Activated naive CD4-positive, alpha-beta T cell (primary cell): ENCODE measurements at regions not wholly inside any gene's neighbourhood (a gene's known extent, or its start where the extent isn't known, plus 50 kb on each side); places are given as distances from the start of the nearest gene placed in this dataset.
"Not testable (repeated sequence)": the region's sequence is repeated elsewhere in the genome, so short reads cannot be mapped to it uniquely, and the experiment has no call there.

ENCODE experiments used
- DNase-seq, 4 experiments: peaks; one replicate each; lab custom pipeline; 2025; lab: John Stamatoyannopoulos, UW

DNA sequence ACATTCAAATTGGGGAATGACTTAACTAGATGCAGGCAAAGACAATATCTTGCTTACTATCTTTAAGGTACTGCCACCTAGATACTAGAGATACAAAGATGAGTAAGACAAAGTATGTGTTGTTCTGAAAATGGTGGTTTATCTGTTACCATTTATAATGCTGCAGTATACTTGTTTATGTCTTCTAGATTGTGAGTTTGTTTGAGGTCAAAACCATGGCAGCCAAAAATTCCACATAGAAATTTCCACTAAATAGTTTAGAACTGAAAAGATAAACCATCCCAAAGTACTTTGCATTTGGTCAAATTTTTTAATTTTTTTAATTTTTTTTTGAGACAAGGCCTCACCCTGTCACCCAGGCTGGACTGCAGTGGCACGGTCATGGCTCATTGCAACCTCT lies 150.8 kb downstream of the SOX4 start:
- no peak for DNase-seq

DNA sequence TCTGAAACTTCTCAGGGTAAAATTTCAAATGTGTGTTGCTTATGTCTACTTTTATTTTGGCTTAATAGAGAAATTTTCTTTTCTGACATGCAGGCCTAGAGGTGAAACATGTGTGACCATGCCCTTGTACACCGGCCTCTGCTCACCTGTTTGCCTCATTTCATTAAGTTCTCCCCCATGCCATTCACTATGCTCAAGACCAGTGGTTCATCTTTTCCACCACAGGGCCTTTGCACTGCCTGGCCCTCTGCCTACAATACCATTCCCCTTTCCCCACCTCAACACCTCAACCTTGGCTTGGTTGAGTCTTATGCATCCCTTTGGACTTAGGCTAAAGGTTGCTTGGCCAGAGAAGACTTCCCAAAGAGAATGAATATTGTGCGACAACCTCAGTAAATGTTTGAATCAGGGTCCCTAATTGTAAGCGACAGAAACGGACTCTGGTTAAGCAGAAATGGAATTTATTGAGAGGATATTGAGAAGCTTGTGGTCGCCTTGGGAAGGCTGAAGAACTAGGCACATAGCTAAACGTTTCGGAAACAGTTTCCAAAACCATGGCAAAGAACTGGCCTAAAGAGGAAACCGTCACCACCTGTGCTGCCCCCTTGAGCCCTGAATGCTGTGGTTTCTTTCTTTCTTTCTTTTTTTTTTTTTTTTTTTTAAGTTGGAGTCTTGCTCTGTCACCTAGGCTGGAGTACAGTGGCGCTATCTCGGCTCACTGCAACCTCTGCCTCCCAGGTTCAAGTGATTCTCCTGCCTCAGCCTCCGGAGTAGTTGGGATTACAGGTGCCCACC lies 152.2 kb downstream of the SOX4 start:
- DNase-seq, result no peak

DNA sequence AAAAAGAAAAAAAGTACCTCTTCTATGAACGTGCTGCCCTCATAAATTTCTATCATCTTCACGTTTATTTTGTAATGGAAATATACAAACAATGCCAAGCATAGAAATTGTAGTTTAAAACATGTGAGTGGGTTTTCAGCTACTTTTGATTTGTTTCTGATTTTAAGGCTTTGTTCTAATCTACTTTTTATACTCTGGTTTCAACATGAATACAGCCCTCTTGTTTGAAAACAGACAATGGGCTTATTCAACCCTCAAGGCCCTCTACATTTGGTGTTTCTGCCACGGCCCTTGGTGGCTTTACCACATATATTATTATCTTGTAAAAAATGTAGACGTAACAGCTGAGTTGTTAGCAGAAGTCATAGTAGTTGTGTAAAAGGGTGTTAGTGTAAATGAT lies 153.9 kb downstream of the SOX4 start:
- no peak for DNase-seq

DNA sequence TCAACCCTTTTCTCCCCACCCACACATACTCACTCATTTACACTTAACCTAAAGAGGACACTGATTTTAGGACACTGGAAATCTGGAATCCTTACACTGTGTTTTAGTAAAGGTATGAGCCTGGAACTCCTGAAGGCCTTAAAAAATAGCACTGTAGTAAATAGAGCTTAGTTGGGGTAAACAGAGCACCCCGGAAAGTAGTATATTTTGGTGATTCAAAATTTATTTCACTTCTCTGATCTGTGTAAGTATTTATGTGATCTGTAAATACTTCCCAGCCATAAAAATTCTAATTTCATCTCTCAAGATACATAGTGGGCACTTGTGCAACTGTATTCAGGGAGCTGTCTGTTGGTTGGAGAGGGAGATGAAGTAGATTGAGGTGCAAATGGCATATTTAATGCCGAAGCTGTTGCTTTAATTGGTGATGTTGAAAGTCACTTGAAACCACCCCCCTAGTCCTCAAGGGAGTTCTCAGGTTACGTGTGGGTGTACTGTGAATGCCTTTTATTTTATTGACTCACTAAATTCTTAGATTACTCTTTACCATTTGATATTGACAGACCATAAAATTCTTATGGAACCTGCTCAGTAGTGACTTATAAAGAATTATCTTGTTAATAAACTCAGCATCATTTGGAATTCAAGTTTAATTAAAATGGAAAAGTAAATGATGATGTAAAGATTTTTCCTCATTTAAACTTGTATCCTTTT lies 154.9 kb downstream of the SOX4 start:
- no peak for DNase-seq

DNA sequence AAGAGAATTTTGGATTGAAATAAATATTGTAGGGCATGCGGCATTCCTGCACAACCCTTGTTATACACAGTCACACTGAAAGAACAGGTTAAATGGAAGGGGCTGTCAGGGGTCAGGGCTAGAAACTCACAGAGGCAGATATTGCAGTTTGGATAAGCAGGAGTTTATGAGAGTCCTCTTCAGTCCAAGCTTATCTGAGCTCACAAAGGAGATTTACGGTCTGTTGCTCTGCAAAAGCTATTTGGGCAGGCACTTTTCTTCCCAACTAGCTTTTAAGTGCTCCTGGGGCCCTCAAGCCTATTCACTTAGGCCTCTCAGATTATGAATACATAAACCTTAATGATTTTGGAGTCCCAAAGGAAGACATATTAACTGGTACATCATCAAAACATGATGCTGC lies 156.2 kb downstream of the SOX4 start:
- no peak for DNase-seq

DNA sequence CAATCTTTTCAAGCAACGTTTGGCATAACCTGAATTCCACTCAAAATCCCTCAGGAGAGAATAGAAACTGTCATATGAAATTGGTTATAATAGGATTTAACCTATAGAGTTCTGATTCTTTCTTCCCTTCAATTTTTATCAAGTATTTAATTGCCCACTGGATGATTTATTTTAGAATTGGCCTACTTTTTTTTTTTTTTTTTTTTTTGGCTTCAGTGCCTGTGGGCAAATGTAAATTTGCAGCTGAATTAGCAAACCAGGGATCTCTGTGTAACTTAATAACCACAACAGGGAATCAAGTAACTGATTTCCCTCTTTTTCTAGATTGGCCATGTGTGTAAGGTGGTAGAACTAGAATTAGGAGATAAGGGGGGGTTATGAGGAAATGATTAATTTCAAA lies 157.0 kb downstream of the SOX4 start:
- no peak for DNase-seq

DNA sequence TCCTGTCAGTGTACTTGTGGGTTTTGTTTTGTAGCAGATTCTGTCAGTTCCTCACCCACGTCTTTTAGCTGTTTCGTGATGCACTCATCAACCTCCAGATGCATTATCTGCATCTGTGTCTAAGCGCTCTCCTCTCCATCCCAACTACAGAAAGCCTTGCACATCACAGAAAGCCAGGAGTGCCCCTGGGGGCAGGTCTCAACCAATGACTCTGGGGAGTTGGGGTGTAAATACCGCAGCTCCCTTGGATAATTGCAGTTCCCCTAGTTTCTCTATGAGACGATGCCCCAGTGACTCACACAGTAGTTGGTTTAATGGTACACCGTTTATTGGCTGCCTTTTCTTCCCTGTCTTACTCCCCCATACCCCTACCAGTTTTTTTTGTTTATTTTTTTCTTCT lies 158.1 kb downstream of the SOX4 start:
- DNase-seq, result no peak

DNA sequence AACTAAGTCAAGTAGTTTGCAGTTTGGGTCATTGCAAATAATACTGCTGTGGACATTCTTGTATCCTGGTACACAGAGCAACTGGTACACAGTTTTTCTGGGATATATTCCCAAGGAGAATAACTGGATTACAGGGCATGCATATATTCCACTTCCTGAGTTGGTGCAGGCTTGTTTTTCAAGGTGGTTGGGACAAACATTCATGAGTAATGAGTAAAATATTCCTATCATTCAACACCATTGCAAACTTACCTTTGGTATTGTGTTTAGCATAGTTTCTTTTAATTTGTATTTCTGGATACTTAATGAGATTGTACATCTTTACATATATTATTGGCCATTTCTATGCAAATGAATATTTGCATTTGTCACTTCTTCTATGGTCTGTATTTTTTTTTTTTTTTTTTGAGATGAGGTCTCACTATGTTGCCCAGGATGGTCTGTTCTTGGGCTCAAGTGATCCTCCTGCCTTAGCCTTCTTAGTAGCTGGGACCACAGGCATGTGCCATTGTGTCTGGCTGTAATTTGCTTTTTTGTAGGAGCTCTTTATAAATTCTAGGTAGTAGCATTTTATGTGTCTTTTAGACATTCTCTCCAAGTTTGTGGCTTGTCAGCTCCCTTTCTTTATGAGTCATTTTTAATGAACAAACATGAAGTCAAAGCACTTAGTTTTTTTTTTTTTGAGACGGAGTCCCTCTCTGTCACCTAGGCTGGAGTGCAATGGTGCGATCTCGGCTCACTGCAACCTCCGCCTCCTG lies 158.7 kb downstream of the SOX4 start:
- DNase-seq, result no peak

DNA sequence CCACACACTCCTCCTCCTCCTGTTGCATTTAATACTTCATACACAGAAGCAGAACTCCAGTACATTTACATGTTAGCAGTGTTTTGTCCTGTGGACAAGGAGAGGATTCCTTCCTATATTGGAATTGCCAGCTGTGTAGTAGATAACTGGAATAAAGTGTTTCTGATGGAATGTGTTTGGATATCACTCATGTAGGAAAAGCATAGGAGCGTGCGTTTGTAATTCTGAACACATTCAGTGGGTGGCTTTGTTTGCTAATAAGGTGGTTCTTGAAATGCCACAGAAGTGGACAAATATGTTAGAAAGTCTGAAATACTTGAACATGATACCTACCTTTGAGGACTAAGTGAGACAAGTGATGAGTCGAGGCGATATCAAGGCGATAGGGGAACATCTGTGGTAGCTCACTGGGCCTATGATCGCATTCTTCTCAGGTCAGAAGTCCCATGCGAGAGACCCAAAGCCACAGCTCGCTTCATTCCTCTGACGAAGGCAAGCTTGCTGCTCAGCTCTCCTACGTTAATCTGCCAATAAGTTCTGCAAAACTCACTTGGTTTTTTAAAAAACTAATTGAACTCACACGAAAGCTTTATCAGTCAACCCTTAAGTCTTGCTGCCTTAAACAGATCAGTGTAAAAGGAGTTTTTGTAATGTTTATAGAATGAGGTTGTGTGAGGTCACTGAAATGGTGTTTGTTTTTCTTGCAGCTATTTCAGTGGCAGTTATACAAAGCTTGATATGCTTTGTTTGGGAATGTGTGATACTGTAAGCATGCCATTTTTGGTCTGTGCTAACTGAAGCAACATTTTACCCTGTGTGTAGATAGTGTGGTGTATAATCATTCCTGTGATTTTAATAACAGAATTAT lies 159.9 kb downstream of the SOX4 start:
- no peak for DNase-seq

DNA sequence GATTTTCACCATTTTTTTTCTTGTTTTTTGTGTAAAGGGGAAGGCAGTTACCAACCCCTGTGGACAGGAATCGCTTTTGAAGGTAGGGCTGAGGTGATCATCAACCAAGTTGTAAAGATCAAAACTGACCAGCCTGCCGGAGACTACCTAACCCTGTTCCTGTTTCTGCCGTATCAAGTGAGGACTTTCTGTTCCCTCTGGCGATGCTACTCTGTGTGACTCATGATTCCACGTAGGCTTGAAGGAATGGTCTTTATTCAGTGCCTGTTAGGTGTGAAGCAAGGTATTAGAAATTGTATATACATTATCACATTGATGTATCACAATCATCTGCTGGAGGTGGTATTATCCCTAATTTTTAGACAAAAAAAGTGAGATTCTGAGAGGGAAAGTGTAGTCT lies 161.3 kb downstream of the SOX4 start:
- no peak for DNase-seq

DNA sequence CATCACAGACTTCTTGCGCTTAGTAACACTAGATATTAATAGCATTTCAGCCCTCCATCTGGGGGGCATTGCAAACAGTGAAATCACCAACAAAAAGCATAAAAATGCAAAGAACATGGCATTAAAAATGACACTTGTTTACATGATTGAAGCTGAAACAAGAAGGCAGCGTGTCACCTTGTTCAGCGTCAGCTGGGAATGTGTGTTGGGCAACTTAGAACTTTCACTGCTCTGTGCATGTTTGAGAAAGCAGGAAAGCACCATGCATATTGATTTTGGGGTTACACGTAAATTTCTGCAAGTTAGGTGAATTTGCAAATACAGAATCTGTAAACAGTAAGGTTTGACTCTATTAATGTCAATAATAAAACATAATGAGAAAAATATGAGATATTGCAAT lies 162.9 kb downstream of the SOX4 start:
- no peak for DNase-seq

DNA sequence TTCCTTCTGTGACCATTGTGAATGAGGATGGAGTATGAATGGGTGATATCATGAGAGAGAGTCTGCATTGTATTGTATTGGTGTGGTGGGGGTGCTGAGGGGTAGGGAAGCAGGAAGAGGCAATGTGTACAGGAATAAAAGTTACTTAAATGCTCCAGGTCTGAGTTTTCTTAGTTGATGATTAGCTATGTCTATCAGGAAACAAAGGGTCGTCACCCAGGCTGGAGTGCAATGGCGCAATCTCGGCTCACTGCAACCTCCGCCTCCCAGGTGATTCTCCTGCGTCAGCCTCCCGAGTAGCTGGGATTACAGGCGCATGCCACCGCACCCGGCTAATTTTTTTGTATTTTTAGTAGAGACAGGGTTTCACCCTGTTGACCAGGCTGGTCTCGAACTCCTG lies 163.8 kb downstream of the SOX4 start:
- DNase-seq, result not testable (repeated sequence)

DNA sequence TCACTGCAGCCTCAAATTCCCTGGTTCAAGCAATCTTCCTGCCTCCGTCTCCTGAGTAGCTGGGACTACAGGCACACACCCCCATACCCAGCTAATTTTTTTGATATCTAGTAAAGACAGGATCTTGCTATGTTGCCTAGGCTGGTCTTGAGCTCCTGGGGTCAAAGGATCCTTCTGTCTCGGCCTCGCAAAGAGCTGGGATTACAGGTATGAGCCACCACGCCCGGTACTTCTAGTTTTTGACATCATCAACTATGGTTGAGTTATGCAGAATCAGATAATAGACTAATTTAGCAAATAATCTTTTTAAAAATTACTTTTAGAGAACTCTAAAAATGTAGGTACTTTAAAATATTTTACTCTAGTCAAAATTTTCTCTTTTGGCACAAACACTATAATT lies 166.2 kb downstream of the SOX4 start:
- DNase-seq, result no peak

DNA sequence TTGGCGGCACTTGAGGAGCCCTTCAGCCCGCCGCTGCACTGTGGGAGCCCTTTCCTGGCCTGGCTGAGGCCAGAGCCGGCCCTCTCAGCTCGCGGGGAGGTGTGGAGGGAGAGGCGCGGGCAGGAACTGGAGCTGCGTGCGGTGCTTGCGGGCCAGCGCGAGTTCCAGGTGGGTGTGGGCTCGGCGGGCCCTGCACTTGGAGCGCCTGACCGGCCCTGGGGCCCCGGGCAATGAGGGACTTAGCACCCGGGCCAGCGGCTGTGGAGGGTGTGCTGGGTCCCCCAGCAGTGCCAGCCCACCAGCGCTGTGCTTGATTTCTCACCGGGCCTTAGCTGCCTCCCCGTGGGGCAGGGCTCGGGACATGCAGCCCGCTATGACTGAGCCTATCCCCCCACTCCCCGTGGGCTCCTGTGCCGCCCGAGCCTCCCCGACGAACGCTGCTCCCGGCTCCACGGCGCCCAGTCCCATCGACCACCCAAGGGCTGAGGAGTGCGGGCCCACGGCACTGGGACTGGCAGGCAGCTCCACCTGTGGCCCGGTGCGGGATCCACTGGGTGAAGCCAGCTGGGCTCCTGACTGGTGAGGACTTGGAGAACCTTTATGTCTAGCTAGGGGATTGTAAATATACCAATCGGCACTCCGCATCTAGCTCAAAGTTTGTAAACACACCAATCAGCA lies 167.6 kb downstream of the SOX4 start:
- not testable (repeated sequence) for DNase-seq

DNA sequence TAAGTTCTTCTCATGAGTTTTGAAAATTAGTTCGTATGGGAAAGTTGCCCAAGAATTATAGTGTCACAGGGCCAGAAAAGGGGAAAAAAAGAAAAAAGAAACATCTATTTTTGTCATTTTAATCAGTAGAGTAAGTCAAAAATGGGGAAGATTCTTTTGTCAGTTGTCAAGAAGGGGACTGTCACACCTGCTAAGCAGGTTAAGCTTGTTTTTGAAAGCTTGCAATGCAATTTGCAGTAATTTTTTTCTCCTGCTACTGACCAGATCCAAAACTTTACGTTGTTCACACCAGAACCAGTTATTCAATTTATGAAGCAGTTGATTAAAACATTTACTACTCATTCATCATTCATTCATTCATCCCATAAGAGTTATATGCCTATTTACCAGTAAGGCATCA lies 171.4 kb downstream of the SOX4 start:
- no peak for DNase-seq

DNA sequence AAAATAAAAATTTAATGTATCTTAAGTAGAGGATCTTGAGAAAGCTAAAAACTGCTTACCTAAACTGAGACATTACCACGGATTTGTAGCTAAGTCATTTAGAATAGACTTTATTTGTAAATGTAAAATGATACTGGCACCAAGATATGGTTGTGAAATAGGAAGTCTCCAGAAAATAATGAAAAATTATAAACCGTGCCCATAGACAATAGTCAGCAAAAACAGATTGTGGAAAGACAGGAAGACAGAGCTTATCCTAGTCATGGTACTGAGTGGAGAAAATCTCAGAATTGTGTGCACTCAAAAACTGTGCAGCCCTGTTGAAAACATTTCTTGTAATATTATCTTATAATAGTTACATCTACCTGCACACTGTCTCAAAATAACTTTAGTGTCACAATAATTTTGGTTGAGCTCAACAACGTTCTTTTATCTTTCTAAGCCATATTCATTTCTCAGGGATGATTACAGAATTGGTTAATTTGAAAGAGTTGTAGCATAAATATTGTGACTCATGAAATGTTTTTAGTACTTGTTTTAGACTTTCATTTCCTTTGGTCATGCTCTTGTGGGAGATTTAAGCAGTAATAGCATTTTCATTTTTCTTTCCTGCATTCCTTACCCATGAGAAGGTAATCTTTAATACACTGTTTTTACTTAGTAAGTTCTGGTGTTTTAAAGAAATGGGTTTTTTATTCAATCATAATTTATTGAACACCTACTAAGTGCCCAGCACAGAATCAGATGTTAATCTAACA lies 174.5 kb downstream of the SOX4 start:
- no peak for DNase-seq

DNA sequence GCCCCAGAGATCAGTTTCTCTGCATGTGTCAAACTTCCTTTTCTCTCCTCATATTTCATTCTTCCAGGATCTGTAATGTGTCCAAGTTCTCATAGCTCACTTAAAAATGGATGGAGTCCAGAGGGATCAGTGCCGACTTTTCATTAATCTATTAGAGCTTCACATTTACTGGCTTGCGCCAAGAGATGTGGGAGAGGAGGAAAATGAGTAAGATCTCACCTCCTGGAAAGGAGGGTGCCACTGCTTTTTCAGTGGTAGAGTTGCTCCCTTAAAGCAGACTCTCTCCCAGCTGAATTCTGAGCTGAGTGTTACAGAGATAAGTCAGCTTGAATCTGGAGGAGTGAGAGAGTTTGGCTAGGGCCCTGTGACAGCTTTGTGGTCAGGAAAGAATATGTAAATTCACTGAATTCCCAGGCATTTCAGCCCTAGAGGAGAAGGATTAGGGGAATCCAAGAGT lies 175.9 kb downstream of the SOX4 start:
- DNase-seq, result no peak

DNA sequence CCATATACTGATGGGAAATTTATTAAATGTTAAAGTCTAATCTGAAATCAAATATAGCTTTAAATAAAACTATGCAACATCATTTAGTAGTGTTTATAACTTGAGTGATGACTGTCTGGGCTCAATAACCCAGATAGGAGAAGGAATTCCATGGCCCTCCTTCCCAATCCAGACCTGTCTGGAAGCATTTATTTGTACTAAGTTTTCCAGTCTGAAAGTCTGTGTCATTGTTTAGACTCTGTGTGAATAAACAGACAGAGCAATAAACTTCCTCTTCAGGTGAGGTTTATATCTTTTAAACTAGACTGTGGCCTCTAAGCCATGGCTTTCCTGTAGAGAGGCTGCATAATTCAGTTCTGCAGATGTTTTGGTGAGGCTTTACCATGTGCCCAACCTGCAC lies 176.4 kb downstream of the SOX4 start:
- no peak for DNase-seq

DNA sequence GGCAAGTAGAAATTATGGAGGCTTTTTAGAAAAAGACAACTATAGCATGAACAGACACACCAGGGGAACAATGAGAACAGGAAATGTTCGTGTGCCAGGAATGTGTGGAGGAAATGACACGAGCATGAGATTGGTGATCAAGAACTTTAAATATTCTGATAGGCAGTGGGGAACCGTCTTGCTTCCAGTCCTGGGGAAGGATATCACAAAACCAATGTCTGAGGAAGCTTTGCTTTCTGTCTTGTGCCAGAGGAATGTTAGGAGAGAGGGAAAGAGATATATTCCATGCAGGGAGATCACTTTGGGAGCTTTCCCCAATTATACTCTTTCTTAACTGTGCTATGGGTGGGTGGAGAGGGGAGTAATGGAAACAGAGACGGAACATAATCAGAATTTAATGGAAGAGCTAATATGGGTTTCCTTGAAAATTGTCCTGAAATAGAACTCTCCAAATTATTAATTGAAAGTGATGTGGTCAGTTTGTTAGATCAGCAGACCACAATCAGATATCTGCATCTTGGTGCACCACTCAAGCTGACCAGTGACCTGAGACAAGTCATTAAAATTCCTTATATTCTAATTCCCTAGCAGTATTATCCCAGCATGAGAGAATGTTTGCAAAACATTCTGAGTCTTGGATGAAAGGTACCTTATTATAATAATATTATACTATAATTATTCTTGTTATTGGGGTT lies 178.2 kb downstream of the SOX4 start:
- DNase-seq, result no peak

DNA sequence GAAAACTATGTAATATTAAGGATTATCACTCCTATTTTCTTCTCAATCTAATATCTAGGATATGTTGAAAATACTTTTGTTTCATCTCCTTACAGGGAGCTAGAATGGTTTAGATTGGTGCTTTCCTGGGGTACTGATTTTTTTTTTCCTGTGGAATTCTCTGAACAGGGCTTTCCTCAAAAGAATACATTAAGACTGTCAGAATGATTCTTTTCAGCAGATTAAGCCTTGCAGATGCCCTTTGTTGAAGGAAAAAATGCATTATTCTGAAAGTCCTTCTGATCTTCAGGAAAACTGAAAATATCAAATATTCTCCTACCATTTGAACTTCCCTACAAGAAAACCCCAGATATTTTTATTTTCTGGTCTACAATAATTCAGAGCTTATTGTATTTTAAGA lies 178.9 kb downstream of the SOX4 start:
- DNase-seq, result no peak
